HL-60 (cell line): ENCODE measurements at regions not wholly inside any gene's neighbourhood (a gene's known extent, or its start where the extent isn't known, plus 50 kb on each side); places are given as distances from the start of the nearest gene placed in this dataset.

Source experiments
- DNase-seq, 2 experiments: peaks; one replicate each; pipeline ENCODE4 v3.0.0-alpha.2; 2010 to 2020; ENCODE audit warnings: low read depth in 1 of 2, low spot score in 1 of 2
- H3K27ac ChIP-seq: fragments of 250-450 bp; sonication (Bioruptor Pico); replicated peaks from 2 replicates; pipeline ENCODE4 v1.5.1; 2020; ENCODE audit warnings: mild to moderate bottlenecking, moderate library complexity
- H3K27me3 ChIP-seq: fragments of 250-450 bp; sonication (Bioruptor Pico); 2 replicates; pipeline ENCODE4 v1.5.1; 2021; ENCODE audit warnings: mild to moderate bottlenecking, moderate library complexity; ENCODE audit not compliant: insufficient read depth, poor library complexity, severe bottlenecking
- H3K4me3 ChIP-seq: replicated peaks from 2 replicates; pipeline ENCODE4 v1.5.1; 2011; ENCODE audit warnings: mild to moderate bottlenecking, control low read depth, low read length; ENCODE audit not compliant: insufficient read depth
- GABPA ChIP-seq: IDR thresholded peaks from 2 replicates; pipeline ENCODE4 v1.6.1; 2012; ENCODE audit warnings: low read depth
- POLR2AphosphoS5 ChIP-seq: IDR thresholded peaks from 2 replicates; pipeline ENCODE4 v1.6.1; 2012; ENCODE audit warnings: low read depth
- SPI1 ChIP-seq: IDR thresholded peaks from 2 replicates; pipeline ENCODE4 v1.6.1; 2012; ENCODE audit warnings: low read depth, mild to moderate bottlenecking, borderline replicate concordance
- TF ChIP-seq, protein P1 (sequence below): IDR thresholded peaks from 2 replicates; pipeline ENCODE4 v1.6.1; 2012; ENCODE audit warnings: low read depth; ENCODE audit not compliant: insufficient replicate concordance
- TF ChIP-seq, protein P2 (sequence below): IDR thresholded peaks from one replicate; pipeline ENCODE4 v1.5.1; 2011; ENCODE audit warnings: low read length, control low read depth, inconsistent platforms; ENCODE audit not compliant: insufficient read depth

DNA sequence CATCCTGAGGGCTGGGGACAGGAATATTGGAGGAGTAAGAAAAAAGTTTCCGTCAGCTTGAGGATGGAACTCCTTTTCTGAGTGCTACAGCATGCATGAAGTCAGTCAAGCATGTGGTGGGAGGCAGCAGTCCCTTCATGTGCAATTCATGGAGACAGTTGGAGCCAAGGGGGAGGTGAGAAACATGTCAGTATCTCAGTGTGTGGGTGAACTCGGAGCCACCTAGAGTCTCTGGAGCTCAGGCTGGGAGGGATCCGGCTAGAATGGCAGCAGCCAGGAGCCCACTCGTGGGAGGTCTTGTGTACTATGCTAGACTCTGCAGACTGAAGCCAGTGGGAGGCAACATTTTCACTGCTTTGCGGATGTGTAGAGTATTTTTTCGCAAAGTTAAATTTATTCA, 60.3 kb downstream of the AVPR1A start:
- TF ChIP-seq SPI1 (no peak), GABPA (no peak), POLR2AphosphoS5 (no peak)
- TF ChIP-seq, protein P1, sequence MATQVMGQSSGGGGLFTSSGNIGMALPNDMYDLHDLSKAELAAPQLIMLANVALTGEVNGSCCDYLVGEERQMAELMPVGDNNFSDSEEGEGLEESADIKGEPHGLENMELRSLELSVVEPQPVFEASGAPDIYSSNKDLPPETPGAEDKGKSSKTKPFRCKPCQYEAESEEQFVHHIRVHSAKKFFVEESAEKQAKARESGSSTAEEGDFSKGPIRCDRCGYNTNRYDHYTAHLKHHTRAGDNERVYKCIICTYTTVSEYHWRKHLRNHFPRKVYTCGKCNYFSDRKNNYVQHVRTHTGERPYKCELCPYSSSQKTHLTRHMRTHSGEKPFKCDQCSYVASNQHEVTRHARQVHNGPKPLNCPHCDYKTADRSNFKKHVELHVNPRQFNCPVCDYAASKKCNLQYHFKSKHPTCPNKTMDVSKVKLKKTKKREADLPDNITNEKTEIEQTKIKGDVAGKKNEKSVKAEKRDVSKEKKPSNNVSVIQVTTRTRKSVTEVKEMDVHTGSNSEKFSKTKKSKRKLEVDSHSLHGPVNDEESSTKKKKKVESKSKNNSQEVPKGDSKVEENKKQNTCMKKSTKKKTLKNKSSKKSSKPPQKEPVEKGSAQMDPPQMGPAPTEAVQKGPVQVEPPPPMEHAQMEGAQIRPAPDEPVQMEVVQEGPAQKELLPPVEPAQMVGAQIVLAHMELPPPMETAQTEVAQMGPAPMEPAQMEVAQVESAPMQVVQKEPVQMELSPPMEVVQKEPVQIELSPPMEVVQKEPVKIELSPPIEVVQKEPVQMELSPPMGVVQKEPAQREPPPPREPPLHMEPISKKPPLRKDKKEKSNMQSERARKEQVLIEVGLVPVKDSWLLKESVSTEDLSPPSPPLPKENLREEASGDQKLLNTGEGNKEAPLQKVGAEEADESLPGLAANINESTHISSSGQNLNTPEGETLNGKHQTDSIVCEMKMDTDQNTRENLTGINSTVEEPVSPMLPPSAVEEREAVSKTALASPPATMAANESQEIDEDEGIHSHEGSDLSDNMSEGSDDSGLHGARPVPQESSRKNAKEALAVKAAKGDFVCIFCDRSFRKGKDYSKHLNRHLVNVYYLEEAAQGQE: no peak
- TF ChIP-seq, protein P2, sequence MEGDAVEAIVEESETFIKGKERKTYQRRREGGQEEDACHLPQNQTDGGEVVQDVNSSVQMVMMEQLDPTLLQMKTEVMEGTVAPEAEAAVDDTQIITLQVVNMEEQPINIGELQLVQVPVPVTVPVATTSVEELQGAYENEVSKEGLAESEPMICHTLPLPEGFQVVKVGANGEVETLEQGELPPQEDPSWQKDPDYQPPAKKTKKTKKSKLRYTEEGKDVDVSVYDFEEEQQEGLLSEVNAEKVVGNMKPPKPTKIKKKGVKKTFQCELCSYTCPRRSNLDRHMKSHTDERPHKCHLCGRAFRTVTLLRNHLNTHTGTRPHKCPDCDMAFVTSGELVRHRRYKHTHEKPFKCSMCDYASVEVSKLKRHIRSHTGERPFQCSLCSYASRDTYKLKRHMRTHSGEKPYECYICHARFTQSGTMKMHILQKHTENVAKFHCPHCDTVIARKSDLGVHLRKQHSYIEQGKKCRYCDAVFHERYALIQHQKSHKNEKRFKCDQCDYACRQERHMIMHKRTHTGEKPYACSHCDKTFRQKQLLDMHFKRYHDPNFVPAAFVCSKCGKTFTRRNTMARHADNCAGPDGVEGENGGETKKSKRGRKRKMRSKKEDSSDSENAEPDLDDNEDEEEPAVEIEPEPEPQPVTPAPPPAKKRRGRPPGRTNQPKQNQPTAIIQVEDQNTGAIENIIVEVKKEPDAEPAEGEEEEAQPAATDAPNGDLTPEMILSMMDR: no peak
- H3K27ac ChIP-seq: no peak overlapping the region
- no peak for DNase-seq
- H3K27me3 ChIP-seq: peaks cover 3% of the 10 kb centered on the region
- no peak overlapping the region for H3K4me3 ChIP-seq

DNA sequence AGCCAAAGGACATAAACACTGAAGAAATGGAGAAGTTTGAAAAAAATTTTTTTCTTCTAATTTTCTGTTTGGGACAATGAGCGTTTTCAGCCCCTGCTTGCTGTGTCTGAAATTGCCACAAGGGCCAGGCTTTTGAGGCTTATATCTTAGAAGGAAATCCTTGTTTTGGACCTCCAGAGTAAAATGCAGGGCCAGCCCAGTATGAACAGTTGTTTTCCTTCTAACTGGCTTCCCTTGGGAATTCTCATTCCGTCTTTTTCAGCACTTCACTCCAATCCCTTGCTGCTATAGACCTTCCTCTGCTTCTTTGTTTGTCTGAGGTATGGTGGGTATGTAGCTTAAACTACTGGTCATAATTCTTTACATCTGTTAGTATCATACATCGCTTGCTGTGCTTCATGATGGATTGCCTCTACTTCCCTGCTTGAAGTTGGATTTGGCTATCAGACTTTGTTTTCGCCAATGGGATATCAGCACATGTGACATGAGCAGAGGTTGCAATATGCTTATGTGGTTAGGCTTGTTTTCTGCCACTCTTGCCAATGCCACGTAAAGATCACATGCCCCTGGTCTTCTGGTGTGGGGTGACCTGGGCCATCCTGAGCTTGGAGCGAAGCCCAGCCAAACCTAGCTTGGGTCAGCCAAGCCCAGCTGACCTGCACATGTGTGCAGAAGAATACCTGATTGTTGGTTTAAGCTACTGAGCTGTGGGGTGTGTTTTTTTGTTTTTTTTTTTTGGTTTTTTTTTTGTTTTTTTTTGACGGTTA, 64.7 kb downstream of the AVPR1A start:
- TF ChIP-seq, protein P1: no peak
- no peaks in the 10 kb centered on the region for H3K27me3 ChIP-seq
- no peak for DNase-seq
- H3K4me3 ChIP-seq: no peak overlapping the region
- H3K27ac ChIP-seq: no peak overlapping the region

DNA sequence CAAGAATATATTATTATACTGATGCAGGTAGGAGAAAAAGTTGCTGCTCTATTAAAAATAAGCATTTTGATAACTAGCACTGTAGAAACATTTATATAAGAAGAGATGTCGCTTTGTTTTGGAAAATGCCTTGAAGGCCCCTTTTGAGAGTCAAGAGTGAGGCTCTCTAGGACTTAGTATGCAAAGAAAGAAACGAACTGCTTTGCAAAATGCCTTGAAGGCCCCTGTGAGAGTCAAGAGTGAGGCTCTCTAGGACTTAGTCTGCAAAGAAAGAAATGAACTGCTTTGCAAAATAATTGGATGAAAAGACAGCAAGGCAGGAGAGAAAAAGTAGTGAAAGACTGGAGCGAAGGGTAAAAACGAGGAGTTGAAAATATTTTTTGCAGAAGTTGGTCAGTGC, 65.9 kb downstream of the AVPR1A start:
- DNase-seq: no peak
- TF ChIP-seq GABPA (no peak), POLR2AphosphoS5 (no peak), SPI1 (no peak)
- TF ChIP-seq, protein P2: no peak
- TF ChIP-seq, protein P1: no peak
- Histone ChIP-seq H3K4me3 (no peak overlapping the region), H3K27me3 (no peaks in the 10 kb centered on the region), H3K27ac (no peak overlapping the region)
